ENCODE measurements at regions not wholly inside any gene's neighbourhood (a gene's known extent, or its start where the extent isn't known, plus 50 kb on each side); places are given as distances from the start of the nearest gene placed in this dataset.

DNA sequence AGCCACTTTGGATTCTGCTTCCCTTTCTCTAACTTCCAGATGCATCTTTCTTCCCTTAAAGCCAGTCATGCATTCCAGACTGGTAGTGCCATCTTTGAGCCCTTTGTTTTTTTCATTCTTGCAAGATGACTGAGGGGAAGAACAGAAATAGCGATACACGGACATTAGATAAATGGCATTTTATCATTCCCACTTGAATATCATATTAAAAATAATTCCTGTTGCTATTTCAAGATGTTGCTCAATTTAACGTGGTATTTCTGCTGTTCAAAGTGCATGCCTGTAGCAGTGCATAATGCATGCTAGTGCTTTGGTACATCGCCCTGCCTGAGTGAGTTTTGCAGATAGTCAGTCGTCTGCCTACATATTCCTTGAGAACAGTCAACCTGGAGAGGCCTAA lies 140.6 kb upstream of the FRY start:
- no peak for TF ChIP-seq EZH2 (IDR thresholded peaks at IDR 0.05; ENCODE audit: borderline replicate concordance, insufficient read depth, low read depth, low read length, poor library complexity, severe bottlenecking)
- TF ChIP-seq, protein P1, sequence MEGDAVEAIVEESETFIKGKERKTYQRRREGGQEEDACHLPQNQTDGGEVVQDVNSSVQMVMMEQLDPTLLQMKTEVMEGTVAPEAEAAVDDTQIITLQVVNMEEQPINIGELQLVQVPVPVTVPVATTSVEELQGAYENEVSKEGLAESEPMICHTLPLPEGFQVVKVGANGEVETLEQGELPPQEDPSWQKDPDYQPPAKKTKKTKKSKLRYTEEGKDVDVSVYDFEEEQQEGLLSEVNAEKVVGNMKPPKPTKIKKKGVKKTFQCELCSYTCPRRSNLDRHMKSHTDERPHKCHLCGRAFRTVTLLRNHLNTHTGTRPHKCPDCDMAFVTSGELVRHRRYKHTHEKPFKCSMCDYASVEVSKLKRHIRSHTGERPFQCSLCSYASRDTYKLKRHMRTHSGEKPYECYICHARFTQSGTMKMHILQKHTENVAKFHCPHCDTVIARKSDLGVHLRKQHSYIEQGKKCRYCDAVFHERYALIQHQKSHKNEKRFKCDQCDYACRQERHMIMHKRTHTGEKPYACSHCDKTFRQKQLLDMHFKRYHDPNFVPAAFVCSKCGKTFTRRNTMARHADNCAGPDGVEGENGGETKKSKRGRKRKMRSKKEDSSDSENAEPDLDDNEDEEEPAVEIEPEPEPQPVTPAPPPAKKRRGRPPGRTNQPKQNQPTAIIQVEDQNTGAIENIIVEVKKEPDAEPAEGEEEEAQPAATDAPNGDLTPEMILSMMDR (IDR thresholded peaks at IDR 0.05), result no peak
- CTCF ChIA-PET, result no interaction called here

GRCh38 chr13:31891472-31891871 lies 140.1 kb upstream of the FRY start:
- no peak for DNase-seq
- TF ChIP-seq, protein P1 (IDR thresholded peaks at IDR 0.05), result no peak
- TF ChIP-seq EZH2 (IDR thresholded peaks at IDR 0.05; ENCODE audit: borderline replicate concordance, insufficient read depth, low read depth, low read length, poor library complexity, severe bottlenecking), result no peak
- Mint-ChIP-seq H3K27me3 (no peaks in the 10 kb centered on the region), H3K9me3 (ENCODE audit: insufficient read depth) (no peaks in the 10 kb centered on the region), H3K4me1 (peaks cover 10% of the 10 kb centered on the region), H3K27ac (no peak overlapping the region), H3K4me3 (no peak overlapping the region)
- Histone ChIP-seq H3K27ac (ENCODE audit: low read length in 2 of 2) (no peak overlapping the region), H3K79me2 (ENCODE audit: control insufficient read depth, insufficient read depth, low read length) (no peaks in the 10 kb centered on the region), H3K4me3 (ENCODE audit: control extremely low read depth in 1 of 5, extremely low read depth in 1 of 5, insufficient read depth in 1 of 5, low read depth in 2 of 5, low read length in 4 of 5) (no peak overlapping the region), H3K4me1 (ENCODE audit: control insufficient read depth in 2 of 2, insufficient read depth in 2 of 2, low read length in 2 of 2) (peaks cover 6 to 7% of the 10 kb centered on the region in 2 donors), H3K27me3 (replicated peaks in 1 of 4; ENCODE audit: control extremely low read depth in 1 of 4, control insufficient read depth in 3 of 4, insufficient read depth in 4 of 4, low read length in 3 of 4) (peaks cover 0 to 2% (median 0%) of the 10 kb centered on the region in 4 experiments), H2AFZ (ENCODE audit: insufficient read depth, low read depth, low read length, poor library complexity, severe bottlenecking) (no peak overlapping the region), H3K9ac (ENCODE audit: low read length) (no peak overlapping the region), H3K9me3 (ENCODE audit: control extremely low read depth in 1 of 3, control insufficient read depth in 2 of 3, insufficient read depth in 1 of 3, low read length in 2 of 3) (no peaks in the 10 kb centered on the region), H4K20me1 (ENCODE audit: control insufficient read depth, insufficient read depth, low read length, poor library complexity, severe bottlenecking) (no peaks in the 10 kb centered on the region), H3K36me3 (replicated peaks in 1 of 2; ENCODE audit: control extremely low read depth in 1 of 2, control insufficient read depth in 1 of 2, extremely low read depth in 1 of 2, insufficient read depth in 2 of 2, low read length in 1 of 2) (no peaks in the 10 kb centered on the region), H3K4me2 (replicated peaks; ENCODE audit: low read depth, low read length, poor library complexity, severe bottlenecking) (no peak overlapping the region)
- no CpG with 5 or more reads among the region's 2 CpGs for WGBS (ENCODE audit: insufficient coverage)
- ChIA-PET CTCF (no interaction called here), POLR2A (no interaction called here)
- ATAC-seq (ENCODE audit: low read depth), result no peak
- intact Hi-C loops (cut with micrococcal nuclease), result no loop called here

More for the DNA sequence above, 140.6 kb upstream of the FRY start:
- no peaks in the 10 kb centered on the region for H3K79me2 ChIP-seq (ENCODE audit: control insufficient read depth, insufficient read depth, low read length)
- H3K9me3 ChIP-seq (ENCODE audit: control extremely low read depth in 1 of 3, control insufficient read depth in 2 of 3, insufficient read depth in 1 of 3, low read length in 2 of 3), result no peaks in the 10 kb centered on the region
- Mint-ChIP-seq H3K27ac (no peak overlapping the region), H3K4me1 (peaks cover 5% of the 10 kb centered on the region), H3K27me3 (no peaks in the 10 kb centered on the region), H3K4me3 (no peak overlapping the region), H3K9me3 (ENCODE audit: insufficient read depth) (no peaks in the 10 kb centered on the region)
- no peak overlapping the region for H3K9ac ChIP-seq (ENCODE audit: low read length)
- H3K27me3 ChIP-seq (replicated peaks in 1 of 4; ENCODE audit: control extremely low read depth in 1 of 4, control insufficient read depth in 3 of 4, insufficient read depth in 4 of 4, low read length in 3 of 4), result peaks cover 0 to 2% (median 0%) of the 10 kb centered on the region in 4 experiments
- H2AFZ ChIP-seq (ENCODE audit: insufficient read depth, low read depth, low read length, poor library complexity, severe bottlenecking), result no peak overlapping the region
- no peak overlapping the region for H3K4me2 ChIP-seq (replicated peaks; ENCODE audit: low read depth, low read length, poor library complexity, severe bottlenecking)
- H3K27ac ChIP-seq (ENCODE audit: low read length in 2 of 2), result no peak overlapping the region
- no peak overlapping the region for H3K4me3 ChIP-seq (ENCODE audit: control extremely low read depth in 1 of 5, extremely low read depth in 1 of 5, insufficient read depth in 1 of 5, low read depth in 2 of 5, low read length in 4 of 5)
- 83% methylated on average over 2 of the region's 5 CpGs for WGBS (ENCODE audit: insufficient coverage)
- peaks cover 1 to 2% of the 10 kb centered on the region in 2 donors for H3K4me1 ChIP-seq (ENCODE audit: control insufficient read depth in 2 of 2, insufficient read depth in 2 of 2, low read length in 2 of 2)
- DNase-seq (no peak), ATAC-seq (ENCODE audit: low read depth) (no peak)
- POLR2A ChIA-PET, result no interaction called here
- no peaks in the 10 kb centered on the region for H3K36me3 ChIP-seq (replicated peaks in 1 of 2; ENCODE audit: control extremely low read depth in 1 of 2, control insufficient read depth in 1 of 2, extremely low read depth in 1 of 2, insufficient read depth in 2 of 2, low read length in 1 of 2)
- H4K20me1 ChIP-seq (ENCODE audit: control insufficient read depth, insufficient read depth, low read length, poor library complexity, severe bottlenecking), result no peaks in the 10 kb centered on the region
- intact Hi-C loops (cut with micrococcal nuclease), result no loop called here

Measured in B cell (primary cell).